DND-41 (cell line): ENCODE measurements at regions not wholly inside any gene's neighbourhood (a gene's known extent, or its start where the extent isn't known, plus 50 kb on each side); places are given as distances from the start of the nearest gene placed in this dataset.
"Not testable (repeated sequence)": the region's sequence is repeated elsewhere in the genome, so short reads cannot be mapped to it uniquely, and the experiment has no call there.

Experiments
- EZH2 ChIP-seq: IDR thresholded peaks from 3 replicates; pipeline ENCODE4 v1.6.1; 2012; ENCODE audit warnings: borderline replicate concordance, low read depth, mild to moderate bottlenecking, moderate library complexity, low read length, inconsistent platforms; ENCODE audit not compliant: severe bottlenecking
- TF ChIP-seq, protein P1 (sequence below): IDR thresholded peaks from 2 replicates; pipeline ENCODE4 v1.5.1; 2012; ENCODE audit warnings: borderline replicate concordance, low read length, moderate library complexity, mild to moderate bottlenecking; ENCODE audit not compliant: poor library complexity, severe bottlenecking; ENCODE audit errors: extremely low read depth

DNA sequence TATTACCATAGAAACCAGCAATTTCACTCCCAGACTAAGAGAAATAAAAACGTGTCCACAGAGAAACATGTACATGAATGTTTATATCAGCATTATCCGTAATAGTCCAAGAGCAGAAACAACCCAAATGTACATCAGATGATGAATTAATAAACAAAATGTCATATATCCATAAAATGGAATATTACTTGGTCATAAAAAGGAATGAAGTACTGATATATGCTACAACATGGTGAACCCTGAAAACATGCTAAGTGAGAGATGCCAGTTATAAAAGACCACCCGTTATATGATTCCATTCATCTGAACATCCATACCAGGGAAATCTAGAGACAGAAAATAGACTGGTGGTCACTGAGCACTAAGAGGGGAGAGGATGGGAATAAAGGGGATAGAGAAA is 61.4 kb upstream of the SRRM3 start:
- TF ChIP-seq, protein P1, sequence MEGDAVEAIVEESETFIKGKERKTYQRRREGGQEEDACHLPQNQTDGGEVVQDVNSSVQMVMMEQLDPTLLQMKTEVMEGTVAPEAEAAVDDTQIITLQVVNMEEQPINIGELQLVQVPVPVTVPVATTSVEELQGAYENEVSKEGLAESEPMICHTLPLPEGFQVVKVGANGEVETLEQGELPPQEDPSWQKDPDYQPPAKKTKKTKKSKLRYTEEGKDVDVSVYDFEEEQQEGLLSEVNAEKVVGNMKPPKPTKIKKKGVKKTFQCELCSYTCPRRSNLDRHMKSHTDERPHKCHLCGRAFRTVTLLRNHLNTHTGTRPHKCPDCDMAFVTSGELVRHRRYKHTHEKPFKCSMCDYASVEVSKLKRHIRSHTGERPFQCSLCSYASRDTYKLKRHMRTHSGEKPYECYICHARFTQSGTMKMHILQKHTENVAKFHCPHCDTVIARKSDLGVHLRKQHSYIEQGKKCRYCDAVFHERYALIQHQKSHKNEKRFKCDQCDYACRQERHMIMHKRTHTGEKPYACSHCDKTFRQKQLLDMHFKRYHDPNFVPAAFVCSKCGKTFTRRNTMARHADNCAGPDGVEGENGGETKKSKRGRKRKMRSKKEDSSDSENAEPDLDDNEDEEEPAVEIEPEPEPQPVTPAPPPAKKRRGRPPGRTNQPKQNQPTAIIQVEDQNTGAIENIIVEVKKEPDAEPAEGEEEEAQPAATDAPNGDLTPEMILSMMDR: not testable (repeated sequence)
- TF ChIP-seq EZH2: not testable (repeated sequence)
